ACHN (cell line): ENCODE measurements at regions not wholly inside any gene's neighbourhood (a gene's known extent, or its start where the extent isn't known, plus 50 kb on each side); places are given as distances from the start of the nearest gene placed in this dataset.
A peak's percentile ranks its signal among the peaks of the same experiment; 100 is the strongest.

Experiments
- DNase-seq: peaks from one replicate; pipeline ENCODE4 v3.0.0-alpha.2; 2015
- in situ Hi-C: cut with HindIII; loops from 2 replicates; pipeline ENCODE4 v1.10.0; 2017; ENCODE audit warnings: low sequenced_read_pairs, low pct_ligation_motif_present, low pct_unique_long_range_greater_than_20kb

- in situ Hi-C loops = no loop called here
- DNase-seq = no peak
Measured at GRCh38 chr3:182252802-182253201, 540.5 kb upstream of the ATP11B start.

- DNase-seq = no peak
- in situ Hi-C loops = no loop called here
Measured at GRCh38 chr3:182255158-182255557, 538.1 kb upstream of the ATP11B start.

GRCh38 chr3:182257361-182257760 is 535.9 kb upstream of the ATP11B start:
- in situ Hi-C loops = no loop called here
- DNase-seq = no peak

GRCh38 chr3:182258538-182259177 is 534.6 kb upstream of the ATP11B start:
- in situ Hi-C loops = no loop called here
- DNase-seq = peak; percentile 52

GRCh38 chr3:182259579-182259978 is 533.7 kb upstream of the ATP11B start:
- no peak for DNase-seq
- in situ Hi-C loops = no loop called here

GRCh38 chr3:182261041-182261440 is 532.3 kb upstream of the ATP11B start:
- no peak for DNase-seq
- in situ Hi-C loops = no loop called here

- no peak for DNase-seq
- in situ Hi-C loops = no loop called here
Measured at GRCh38 chr3:182268711-182269110, 524.6 kb upstream of the ATP11B start.

- in situ Hi-C loops = no loop called here
- no peak for DNase-seq
Measured at GRCh38 chr3:182276512-182276911, 516.8 kb upstream of the ATP11B start.

GRCh38 chr3:182284793-182285192 is 508.5 kb upstream of the ATP11B start:
- no peak for DNase-seq
- in situ Hi-C loops = no loop called here

- in situ Hi-C loops = no loop called here
- DNase-seq = no peak
Measured at GRCh38 chr3:182292591-182292990, 500.7 kb upstream of the ATP11B start.

GRCh38 chr3:182294256-182294655 is 499.0 kb upstream of the ATP11B start:
- DNase-seq = peak; percentile 60
- in situ Hi-C loops = no loop called here

- in situ Hi-C loops = no loop called here
- no peak for DNase-seq
Measured at GRCh38 chr3:182294696-182295095, 498.6 kb upstream of the ATP11B start.

- no peak for DNase-seq
- in situ Hi-C loops = no loop called here
Measured at GRCh38 chr3:182300266-182300665, 493.0 kb upstream of the ATP11B start.

GRCh38 chr3:182303169-182303568 is 490.1 kb upstream of the ATP11B start:
- in situ Hi-C loops = no loop called here

GRCh38 chr3:182305881-182306665 is 487.2 kb upstream of the ATP11B start:
- in situ Hi-C loops = no loop called here
- DNase-seq = no peak

More at GRCh38 chr3:182303169-182303568, 490.1 kb upstream of the ATP11B start:
- no peak for DNase-seq

- in situ Hi-C loops = no loop called here
Measured at GRCh38 chr3:182308328-182308727, 485.0 kb upstream of the ATP11B start.

GRCh38 chr3:182309120-182309519 is 484.2 kb upstream of the ATP11B start:
- DNase-seq = no peak
- in situ Hi-C loops = no loop called here

More at GRCh38 chr3:182308328-182308727, 485.0 kb upstream of the ATP11B start:
- DNase-seq = no peak

- in situ Hi-C loops = no loop called here
- no peak for DNase-seq
Measured at GRCh38 chr3:182315313-182315712, 478.0 kb upstream of the ATP11B start.

- no peak for DNase-seq
- in situ Hi-C loops = no loop called here
Measured at GRCh38 chr3:182323126-182323700, 470.1 kb upstream of the ATP11B start.

- peak; percentile 33 for DNase-seq
- in situ Hi-C loops = no loop called here
Measured at GRCh38 chr3:182323898-182324297, 469.4 kb upstream of the ATP11B start.
